ENCODE measurements at regions not wholly inside any gene's neighbourhood (a gene's known extent, or its start where the extent isn't known, plus 50 kb on each side); places are given as distances from the start of the nearest gene placed in this dataset.
"Not testable (repeated sequence)": the region's sequence is repeated elsewhere in the genome, so short reads cannot be mapped to it uniquely, and the experiment has no call there.

- not testable (repeated sequence) for TF ChIP-seq CTCF (conservative IDR thresholded peaks at IDR 0.05 in 1 of 2, IDR thresholded peaks at IDR 0.05 in 1 of 2; ENCODE audit: extremely low read depth in 1 of 2, insufficient read depth in 1 of 2, low read depth in 1 of 2, low read length in 2 of 2); EZH2 (IDR thresholded peaks at IDR 0.05; ENCODE audit: borderline replicate concordance, low read length)
Observed at GRCh38 chr7:65145008-65145407, 138.5 kb upstream of the ERV3-1 start.

All from mammary epithelial cell (primary cell).